HepG2 (cell line): ENCODE measurements at regions not wholly inside any gene's neighbourhood (a gene's known extent, or its start where the extent isn't known, plus 50 kb on each side); places are given as distances from the start of the nearest gene placed in this dataset.

Source experiments
- ATAC-seq: fragments of 200-7000 bp; cut with Tn5 transposase; 3 replicates; pipeline ENCODE4 v1.9.1; 2020; ENCODE audit warnings: mild to moderate bottlenecking, moderate library complexity
- BruUV-seq: library from RNA; stranded (reverse); fragments of 400-500 nt; replicated peaks from 2 replicates; lab custom pipeline; 2021; lab: Mats Ljungman, UMichigan
- CTCF ChIA-PET: fragments of 300-600 bp; formaldehyde crosslinking; extraction: SDS; loops from one replicate; lab custom pipeline; 2021; ENCODE audit warnings: low total read pairs, inconsistent platforms, low intra/inter-chr PET ratio; lab: Yijun Ruan, JAX
- POLR2A ChIA-PET: fragments of 350-600 bp; sonication (Branson Sonifier 250); formaldehyde crosslinking; loops from one replicate; lab custom pipeline; 2020; ENCODE audit warnings: antibody characterized with exemption, inconsistent platforms; lab: Yijun Ruan, JAX
- DNase-seq: peaks from one replicate; pipeline ENCODE4 v3.0.0-alpha.2; 2015; ENCODE audit warnings: low spot score
- FAIRE-seq: peaks from 3 replicates; lab custom pipeline; 2011; peaks lifted over from hg19 to GRCh38; lab: Jason Lieb, UNC
- H2AFZ ChIP-seq: one replicate; pipeline ENCODE4 v1.6.1; 2011; ENCODE audit warnings: low read length, inconsistent platforms
- H3K27ac ChIP-seq: fragments of 300-600 bp; 3 replicates; pipeline ENCODE4 v1.8.0; 2011; ENCODE audit warnings: mixed run types, mild to moderate bottlenecking, mixed read lengths, low read length, inconsistent platforms; ENCODE audit not compliant: insufficient read depth; ENCODE audit errors: extremely low read length
- H3K27me3 ChIP-seq, 2 experiments: fragments of 200-600 bp in 1 of 2; 2 replicates in 1 of 2; 3 replicates in 1 of 2; pipeline versions ENCODE4 v1.6.0 to v1.8.0; 2011; ENCODE audit warnings: low read length in 2 of 2, mild to moderate bottlenecking in 2 of 2, moderate library complexity in 2 of 2, inconsistent platforms in 1 of 2; ENCODE audit not compliant: insufficient read depth in 2 of 2, control insufficient read depth in 1 of 2
- H3K36me3 ChIP-seq, 2 experiments: fragments of 200-600 bp in 1 of 2; replicated peaks in 1 of 2; 2 replicates in 1 of 2; 3 replicates in 1 of 2; pipeline versions ENCODE4 v1.5.1 to v1.8.0; 2011; ENCODE audit warnings: low read length in 2 of 2, inconsistent platforms in 1 of 2; ENCODE audit not compliant: insufficient read depth in 2 of 2, control insufficient read depth in 1 of 2
- H3K4me1 ChIP-seq: 2 replicates; pipeline ENCODE4 v1.5.1; 2012; ENCODE audit warnings: low read length, inconsistent platforms; ENCODE audit not compliant: insufficient read depth
- H3K4me2 ChIP-seq: 2 replicates; pipeline ENCODE4 v1.6.0; 2011; ENCODE audit warnings: low read depth, low read length, inconsistent platforms
- H3K4me3 ChIP-seq, 3 experiments: fragments of 200-600 bp in 1 of 3; sonication (generic), shearing (Covaris generic) in 1 of 3; replicated peaks in 1 of 3; 2 replicates each; pipeline ENCODE4 v1.5.1; 2011 to 2016; ENCODE audit warnings: low read length in 3 of 3, inconsistent platforms in 2 of 3, low read depth in 2 of 3, mild to moderate bottlenecking in 2 of 3, control low read depth in 1 of 3, mixed read lengths in 1 of 3; ENCODE audit not compliant: insufficient read depth in 1 of 3
- H3K79me2 ChIP-seq: one replicate; pipeline ENCODE4 v1.6.1; 2011; ENCODE audit warnings: low read length, inconsistent platforms; ENCODE audit not compliant: insufficient read depth
- H3K9ac ChIP-seq: 2 replicates; pipeline ENCODE4 v1.6.0; 2011; ENCODE audit warnings: mild to moderate bottlenecking, low read depth, low read length, inconsistent platforms; ENCODE audit not compliant: insufficient read depth
- H3K9me3 ChIP-seq: 2 replicates; pipeline ENCODE4 v1.5.1; 2012; ENCODE audit warnings: mild to moderate bottlenecking, low read length
- H4K20me1 ChIP-seq: 2 replicates; pipeline ENCODE4 v1.6.0; 2011; ENCODE audit warnings: inconsistent platforms, mild to moderate bottlenecking, low read length, moderate library complexity; ENCODE audit not compliant: insufficient read depth
- ARNTL ChIP-seq: sonication (generic); formaldehyde crosslinking; IDR thresholded peaks from 2 replicates; pipeline ENCODE4 v1.4.0; 2020; ENCODE audit warnings: mild to moderate bottlenecking, missing genetic modification reagents
- JUND ChIP-seq: sonication (generic); formaldehyde crosslinking; IDR thresholded peaks from 2 replicates; pipeline ENCODE4 v1.8.0; 2022; ENCODE audit warnings: mild to moderate bottlenecking, missing genetic modification reagents
- KDM1A ChIP-seq: IDR thresholded peaks from 2 replicates; pipeline ENCODE4 v1.6.1; 2016; ENCODE audit warnings: missing compliant biosample characterization
- PTBP1 ChIP-seq: fragments of 200-400 bp; formaldehyde crosslinking; IDR thresholded peaks from 2 replicates; pipeline ENCODE4 v1.6.1; 2018; ENCODE audit warnings: low read length, low read depth; ENCODE audit not compliant: poor library complexity, severe bottlenecking
- TCF7L2 ChIP-seq: IDR thresholded peaks from 2 replicates; pipeline ENCODE4 v1.6.1; 2011; ENCODE audit warnings: mild to moderate bottlenecking, low read depth, low read length, moderate library complexity
- TFE3 ChIP-seq: IDR thresholded peaks from 2 replicates; pipeline ENCODE4 v1.6.1; 2016
- U2AF2 ChIP-seq: fragments of 200-400 bp; formaldehyde crosslinking; IDR thresholded peaks from 2 replicates; pipeline ENCODE4 v1.6.1; 2017; ENCODE audit warnings: low read depth, mild to moderate bottlenecking, low read length
- ZBTB2 ChIP-seq: sonication (generic); formaldehyde crosslinking; IDR thresholded peaks from 2 replicates; pipeline ENCODE4 v1.8.0; 2022; ENCODE audit warnings: low read depth, missing genetic modification reagents
- ZBTB7B ChIP-seq: sonication (generic); formaldehyde crosslinking; IDR thresholded peaks from 2 replicates; pipeline ENCODE4 v1.4.0; 2020; ENCODE audit warnings: missing genetic modification reagents
- ZKSCAN5 ChIP-seq: sonication (generic); formaldehyde crosslinking; IDR thresholded peaks from 2 replicates; pipeline ENCODE4 v1.5.1; 2020; ENCODE audit warnings: mild to moderate bottlenecking, missing genetic modification reagents
- ZNF225 ChIP-seq: sonication (generic); formaldehyde crosslinking; IDR thresholded peaks from 2 replicates; pipeline ENCODE4 v1.4.0; 2020; ENCODE audit warnings: mild to moderate bottlenecking, missing genetic modification reagents
- ZNF567 ChIP-seq: sonication (generic); formaldehyde crosslinking; IDR thresholded peaks from 2 replicates; pipeline ENCODE4 v1.8.1; 2023; ENCODE audit warnings: mild to moderate bottlenecking, missing genetic modification reagents, borderline replicate concordance
- ZNF646 ChIP-seq: sonication (generic); formaldehyde crosslinking; IDR thresholded peaks from 2 replicates; pipeline ENCODE4 v1.9.0; 2021; ENCODE audit warnings: mild to moderate bottlenecking, missing genetic modification reagents
- ZNF652 ChIP-seq: IDR thresholded peaks from 2 replicates; pipeline ENCODE4 v1.6.1; 2016; ENCODE audit warnings: low read depth, borderline replicate concordance
- ZNF776 ChIP-seq: sonication (generic); formaldehyde crosslinking; IDR thresholded peaks from 2 replicates; pipeline ENCODE4 v1.4.0; 2020; ENCODE audit warnings: mild to moderate bottlenecking, missing genetic modification reagents
- WGBS: methylation state at CpG from one replicate; pipeline ENCODE4 v1.1.6; 2017; ENCODE audit warnings: low lambda C conversion rate; 5-methylcytosine and 5-hydroxymethylcytosine counted together
- in situ Hi-C: cut with HindIII; loops from 2 replicates; pipeline ENCODE4 v1.10.0; 2017; ENCODE audit warnings: low pct_unique_long_range_greater_than_20kb; ENCODE audit not compliant: extremely low pct_ligation_motif_present
- intact Hi-C: fragments of 100-400 bp; cut with micrococcal nuclease; formaldehyde crosslinking; loops from one replicate; pipeline ENCODE4 v1.10.0; 2022; ENCODE audit not compliant: unreplicated experiment

- CTCF ChIA-PET = no interaction called here
- no peak overlapping the region for H3K27ac ChIP-seq
- intact Hi-C loops = no loop called here
Measured at GRCh38 chrY:7433817-7434809, 522.6 kb upstream of the AMELY start.

More at GRCh38 chrY:7433817-7434809, 522.6 kb upstream of the AMELY start:
- Histone ChIP-seq H3K4me1 (no peaks in the 10 kb centered on the region), H2AFZ (no peak overlapping the region), H3K9me3 (no peaks in the 10 kb centered on the region), H3K4me2 (no peak overlapping the region), H3K36me3 (no peaks in the 10 kb centered on the region), H3K79me2 (no peaks in the 10 kb centered on the region), H3K4me3 (no peak overlapping the region), H3K9ac (no peak overlapping the region), H3K27me3 (no peaks in the 10 kb centered on the region), H4K20me1 (no peaks in the 10 kb centered on the region)
- POLR2A ChIA-PET = no interaction called here
- in situ Hi-C loops = no loop called here
- TF ChIP-seq ZBTB7B (no peak), PTBP1 (no peak), ARNTL (CRISPR knock-in tag) (no peak), ZNF225 (CRISPR knock-in tag) (no peak), TCF7L2 (no peak), JUND (CRISPR knock-in tag) (no peak), ZNF646 (CRISPR knock-in tag) (no peak), U2AF2 (no peak), ZBTB2 (no peak), ZNF567 (CRISPR knock-in tag) (no peak), TFE3 (CRISPR knock-in tag) (no peak), ZKSCAN5 (CRISPR knock-in tag) (no peak), ZNF652 (no peak), KDM1A (CRISPR knock-in tag) (no peak), ZNF776 (CRISPR knock-in tag) (no peak)
- no peak for ATAC-seq
- no peak for DNase-seq
- 50% methylated on average over 10 of the region's 10 CpGs for WGBS
- no TSS peak for BruUV-seq
- no peak for FAIRE-seq
